IMR-90 (cell line): ENCODE measurements at regions not wholly inside any gene's neighbourhood (a gene's known extent, or its start where the extent isn't known, plus 50 kb on each side); places are given as distances from the start of the nearest gene placed in this dataset.
"Not testable (repeated sequence)": the region's sequence is repeated elsewhere in the genome, so short reads cannot be mapped to it uniquely, and the experiment has no call there.

Source experiments
- ATAC-seq: fragments of 200-7000 bp; cut with Tn5 transposase; 2 replicates; pipeline ENCODE4 v1.9.1; 2020; ENCODE audit warnings: low read depth, mild to moderate bottlenecking, moderate library complexity
- BruUV-seq: library from RNA; stranded (reverse); fragments of 400-500 nt; replicated peaks from 2 replicates; lab custom pipeline; 2021; lab: Mats Ljungman, UMichigan
- CTCF ChIA-PET: fragments of 300-600 bp; formaldehyde crosslinking; extraction: SDS; loops from one replicate; lab custom pipeline; 2021; ENCODE audit warnings: antibody characterized with exemption; lab: Yijun Ruan, JAX
- POLR2A ChIA-PET: fragments of 300-600 bp; sonication (Branson Sonifier 250); formaldehyde crosslinking; loops from one replicate; lab custom pipeline; 2022; ENCODE audit warnings: antibody characterized with exemption; ENCODE audit not compliant: unreplicated experiment; lab: Charles Lee
- DNase-seq: peaks from one replicate; pipeline ENCODE4 v3.0.0; 2013
- H2AFZ ChIP-seq: replicated peaks from 2 replicates; pipeline ENCODE3; 2013; ENCODE audit warnings: low read length, mild to moderate bottlenecking; ENCODE audit not compliant: poor library complexity
- H2AK5ac ChIP-seq: 2 replicates; pipeline ENCODE4 v1.6.1; 2013; ENCODE audit warnings: low read depth, low read length, inconsistent platforms
- H2AK9ac ChIP-seq: replicated peaks from 2 replicates; pipeline ENCODE3; 2013; ENCODE audit warnings: mild to moderate bottlenecking, low read depth, low read length, moderate library complexity; ENCODE audit not compliant: poor library complexity
- H2BK120ac ChIP-seq: 2 replicates; pipeline ENCODE4 v1.6.1; 2013; ENCODE audit warnings: low read depth, low read length, inconsistent platforms
- H2BK15ac ChIP-seq: 3 replicates; pipeline ENCODE4 v1.6.1; 2013; ENCODE audit warnings: low read depth, low read length, inconsistent platforms
- H2BK20ac ChIP-seq: 2 replicates; pipeline ENCODE4 v1.6.1; 2013; ENCODE audit warnings: low read depth, mild to moderate bottlenecking, inconsistent platforms, low read length, moderate library complexity
- H2BK5ac ChIP-seq: 2 replicates; pipeline ENCODE4 v1.6.1; 2013; ENCODE audit warnings: mild to moderate bottlenecking, low read depth, low read length, inconsistent platforms; ENCODE audit not compliant: poor library complexity, severe bottlenecking
- H3K14ac ChIP-seq: replicated peaks from 2 replicates; pipeline ENCODE4 v1.6.1; 2013; ENCODE audit warnings: low read depth, low read length, inconsistent platforms
- H3K18ac ChIP-seq: 2 replicates; pipeline ENCODE4 v1.6.1; 2013; ENCODE audit warnings: low read depth, low read length, control low read depth
- H3K23ac ChIP-seq: 2 replicates; pipeline ENCODE4 v1.6.1; 2013; ENCODE audit warnings: low read depth, low read length, inconsistent platforms
- H3K27ac ChIP-seq: 2 replicates; pipeline ENCODE4 v1.5.1; 2013; ENCODE audit warnings: mild to moderate bottlenecking, control low read depth, low read length; ENCODE audit not compliant: insufficient read depth
- H3K27me3 ChIP-seq: 2 replicates; pipeline ENCODE4 v1.6.1; 2013; ENCODE audit warnings: low read length; ENCODE audit not compliant: control insufficient read depth, insufficient read depth
- H3K36me3 ChIP-seq: 2 replicates; pipeline ENCODE4 v1.6.1; 2013; ENCODE audit warnings: low read length, mixed read lengths; ENCODE audit not compliant: control insufficient read depth, insufficient read depth
- H3K4ac ChIP-seq: 2 replicates; pipeline ENCODE4 v1.6.1; 2013; ENCODE audit warnings: low read depth, low read length, inconsistent platforms
- H3K4me1 ChIP-seq: 2 replicates; pipeline ENCODE4 v1.6.1; 2013; ENCODE audit warnings: low read length, mixed read lengths; ENCODE audit not compliant: control insufficient read depth, insufficient read depth
- H3K4me2 ChIP-seq: 2 replicates; pipeline ENCODE4 v1.6.1; 2013; ENCODE audit warnings: low read depth, mild to moderate bottlenecking, control low read depth, low read length, moderate library complexity
- H3K4me3 ChIP-seq: 2 replicates; pipeline ENCODE4 v1.5.1; 2013; ENCODE audit warnings: low read depth, mild to moderate bottlenecking, control low read depth, low read length, moderate library complexity; ENCODE audit not compliant: insufficient read depth
- H3K56ac ChIP-seq: 2 replicates; pipeline ENCODE4 v1.6.1; 2013; ENCODE audit warnings: low read length, inconsistent platforms; ENCODE audit not compliant: insufficient read depth; ENCODE audit errors: extremely low read depth
- H3K79me1 ChIP-seq, 2 experiments: 2 replicates each; pipeline ENCODE4 v1.6.1; 2013; ENCODE audit warnings: low read length in 2 of 2, inconsistent platforms in 1 of 2, low read depth in 1 of 2
- H3K9ac ChIP-seq: 2 replicates; pipeline ENCODE4 v1.6.1; 2013; ENCODE audit warnings: low read depth, low read length, control low read depth
- H3K9me1 ChIP-seq: 2 replicates; pipeline ENCODE4 v1.6.1; 2013; ENCODE audit warnings: low read length, inconsistent platforms; ENCODE audit not compliant: insufficient read depth
- H3K9me3 ChIP-seq: 2 replicates; pipeline ENCODE4 v1.6.1; 2013; ENCODE audit warnings: low read length; ENCODE audit not compliant: control insufficient read depth, insufficient read depth
- H4K20me1 ChIP-seq: 2 replicates; pipeline ENCODE4 v1.6.1; 2013; ENCODE audit warnings: low read length, inconsistent platforms; ENCODE audit not compliant: insufficient read depth
- H4K5ac ChIP-seq: 2 replicates; pipeline ENCODE4 v1.6.1; 2013; ENCODE audit warnings: mild to moderate bottlenecking, low read depth, low read length, control low read depth
- H4K8ac ChIP-seq, 2 experiments: 2 replicates each; pipeline ENCODE4 v1.6.1; 2013; ENCODE audit warnings: low read depth in 2 of 2, low read length in 2 of 2, control low read depth in 1 of 2, inconsistent platforms in 1 of 2
- H4K91ac ChIP-seq: 2 replicates; pipeline ENCODE4 v1.6.1; 2013; ENCODE audit warnings: low read depth, low read length, inconsistent platforms; ENCODE audit not compliant: insufficient read depth
- WGBS, 2 experiments: methylation state at CpG; one replicate each; pipeline versions ENCODE4 v1.1.5 to v1.1.7; 2013; ENCODE audit warnings: missing lambda C conversion rate in 2 of 2; ENCODE audit not compliant: insufficient read length in 1 of 2; ENCODE audit errors: extremely low coverage in 2 of 2; 5-methylcytosine and 5-hydroxymethylcytosine counted together
- dilution Hi-C: fragments of 300-500 bp; cut with HindIII; formaldehyde crosslinking; loops from one replicate; pipeline ENCODE4 v1.14.3; 2018; ENCODE audit warnings: low sequenced_read_pairs; ENCODE audit not compliant: unreplicated experiment
- in situ Hi-C: fragments of 300-500 bp; cut with MboI; formaldehyde crosslinking; loops from 3 replicates; pipeline ENCODE4 v1.14.3; 2019; ENCODE audit warnings: low sequenced_read_pairs, inconsistent platforms, mixed read lengths
- intact Hi-C: fragments of 100-400 bp; cut with micrococcal nuclease; formaldehyde crosslinking; loops from 2 replicates; pipeline ENCODE4 v1.10.0; 2022

DNA sequence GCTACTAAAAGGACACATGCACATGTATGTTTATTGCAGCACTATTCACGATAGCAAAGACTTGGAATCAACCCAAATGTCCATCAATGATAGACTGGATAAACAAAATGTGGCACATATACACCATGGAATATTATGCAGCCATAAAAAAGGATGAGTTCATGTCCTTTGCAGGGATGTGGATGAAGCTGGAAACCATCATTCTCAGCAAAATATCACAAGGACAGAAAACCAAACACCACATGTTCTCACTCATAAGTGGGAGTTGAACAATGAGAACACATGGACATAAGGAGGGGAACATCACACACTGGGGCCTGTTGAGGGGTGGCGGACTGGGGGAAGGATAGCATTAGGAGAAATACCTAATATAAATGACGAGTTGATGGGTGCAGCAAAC, 168.2 kb downstream of the NPR3 start:
- H2AK9ac ChIP-seq, H2BK120ac ChIP-seq, H4K20me1 ChIP-seq, H3K4me2 ChIP-seq, intact Hi-C loops, H2AFZ ChIP-seq, H4K91ac ChIP-seq, ATAC-seq, CTCF ChIA-PET, H3K56ac ChIP-seq, in situ Hi-C loops, H4K8ac ChIP-seq, POLR2A ChIA-PET, BruUV-seq, H3K4ac ChIP-seq, H3K9ac ChIP-seq, H4K5ac ChIP-seq, H3K27ac ChIP-seq, H2BK5ac ChIP-seq, H3K18ac ChIP-seq, H2BK20ac ChIP-seq, H2BK15ac ChIP-seq, H3K27me3 ChIP-seq, H2AK5ac ChIP-seq, H3K4me1 ChIP-seq, H3K4me3 ChIP-seq, H3K14ac ChIP-seq, H3K36me3 ChIP-seq, dilution Hi-C loops, H3K9me3 ChIP-seq, H3K9me1 ChIP-seq, H3K79me1 ChIP-seq, DNase-seq, H3K23ac ChIP-seq: not testable (repeated sequence)
- WGBS, 2 experiments: no CpG with 5 or more reads among the region's 3 CpGs
